Ectodermal cell (in vitro differentiated cells): ENCODE measurements at regions not wholly inside any gene's neighbourhood (a gene's known extent, or its start where the extent isn't known, plus 50 kb on each side); places are given as distances from the start of the nearest gene placed in this dataset.

Experiments
- H3K27ac ChIP-seq: 2 replicates; pipeline ENCODE4 v1.7.0; 2013; ENCODE audit warnings: mild to moderate bottlenecking, low read depth, low read length; ENCODE audit not compliant: insufficient read depth, poor library complexity, severe bottlenecking
- H3K27me3 ChIP-seq: 2 replicates; pipeline ENCODE4 v1.7.0; 2013; ENCODE audit warnings: mild to moderate bottlenecking, low read length; ENCODE audit not compliant: insufficient read depth, control insufficient read depth, poor library complexity, severe bottlenecking
- H3K36me3 ChIP-seq: one replicate; pipeline ENCODE4 v1.7.0; 2013; ENCODE audit warnings: low read length; ENCODE audit not compliant: control insufficient read depth, insufficient read depth
- H3K4me1 ChIP-seq: one replicate; pipeline ENCODE4 v1.7.0; 2013; ENCODE audit warnings: low read length; ENCODE audit not compliant: control insufficient read depth, insufficient read depth
- H3K4me3 ChIP-seq: 2 replicates; pipeline ENCODE4 v1.7.0; 2013; ENCODE audit warnings: low read depth, low read length, control low read depth; ENCODE audit not compliant: insufficient read depth
- H3K9me3 ChIP-seq: 2 replicates; pipeline ENCODE4 v1.7.0; 2013; ENCODE audit warnings: mild to moderate bottlenecking, low read length, moderate library complexity; ENCODE audit not compliant: control insufficient read depth
- WGBS, 2 experiments: methylation state at CpG; one replicate each; pipeline ENCODE4 v1.1.7; 2013; ENCODE audit warnings: missing lambda C conversion rate in 2 of 2; 5-methylcytosine and 5-hydroxymethylcytosine counted together

- peaks cover 4% of the 10 kb centered on the region for H3K4me1 ChIP-seq
- no peaks in the 10 kb centered on the region for H3K36me3 ChIP-seq
Observed at GRCh38 chr11:33479231-33479630, 221.4 kb downstream of the C11orf91 start.

GRCh38 chr11:33478111-33478573, 221.0 kb downstream of the HIPK3 start:
- H3K27me3 ChIP-seq: no peaks in the 10 kb centered on the region
- WGBS, 2 experiments: 66 to 67% methylated on average over 7 of the region's 7 CpGs
- no peak overlapping the region for H3K4me3 ChIP-seq
- H3K4me1 ChIP-seq: peaks cover 4% of the 10 kb centered on the region
- no peaks in the 10 kb centered on the region for H3K36me3 ChIP-seq
- no peak overlapping the region for H3K27ac ChIP-seq
- H3K9me3 ChIP-seq: no peaks in the 10 kb centered on the region

More at GRCh38 chr11:33479231-33479630, 221.4 kb downstream of the C11orf91 start:
- 87 to 95% methylated on average over 3 of the region's 3 CpGs for WGBS, 2 experiments
- Histone ChIP-seq H3K27ac (no peak overlapping the region), H3K4me3 (no peak overlapping the region), H3K27me3 (no peaks in the 10 kb centered on the region), H3K9me3 (no peaks in the 10 kb centered on the region)

GRCh38 chr11:33476945-33477606, 219.9 kb downstream of the HIPK3 start:
- H3K36me3 ChIP-seq: no peaks in the 10 kb centered on the region
- H3K27me3 ChIP-seq: no peaks in the 10 kb centered on the region
- no peak overlapping the region for H3K27ac ChIP-seq
- peaks cover 4% of the 10 kb centered on the region for H3K4me1 ChIP-seq
- WGBS, 2 experiments: 91 to 94% methylated on average over 6 of the region's 6 CpGs
- H3K9me3 ChIP-seq: no peaks in the 10 kb centered on the region
- H3K4me3 ChIP-seq: no peak overlapping the region

- no peaks in the 10 kb centered on the region for H3K36me3 ChIP-seq
- no peak overlapping the region for H3K4me3 ChIP-seq
- peaks cover 4% of the 10 kb centered on the region for H3K4me1 ChIP-seq
- no peaks in the 10 kb centered on the region for H3K27me3 ChIP-seq
- H3K27ac ChIP-seq: no peak overlapping the region
- H3K9me3 ChIP-seq: no peaks in the 10 kb centered on the region
- WGBS, 2 experiments: 91 to 92% methylated on average over 5 of the region's 5 CpGs
Observed at GRCh38 chr11:33475993-33476392, 218.8 kb downstream of the HIPK3 start.

GRCh38 chr11:33474866-33475265, 217.7 kb downstream of the HIPK3 start:
- H3K4me3 ChIP-seq: no peak overlapping the region
- 91 to 95% methylated on average over 4 of the region's 4 CpGs for WGBS, 2 experiments
- no peaks in the 10 kb centered on the region for H3K9me3 ChIP-seq
- H3K27me3 ChIP-seq: no peaks in the 10 kb centered on the region
- peaks cover 4% of the 10 kb centered on the region for H3K4me1 ChIP-seq
- no peaks in the 10 kb centered on the region for H3K36me3 ChIP-seq
- no peak overlapping the region for H3K27ac ChIP-seq

- 92 to 100% methylated on average over 1 of the region's 1 CpG for WGBS, 2 experiments
- Histone ChIP-seq H3K36me3 (no peaks in the 10 kb centered on the region), H3K4me1 (no peaks in the 10 kb centered on the region), H3K27me3 (no peaks in the 10 kb centered on the region), H3K27ac (no peak overlapping the region), H3K9me3 (no peaks in the 10 kb centered on the region), H3K4me3 (no peak overlapping the region)
Observed at GRCh38 chr11:33471541-33471940, 214.4 kb downstream of the HIPK3 start.

GRCh38 chr11:33467966-33468365, 210.8 kb downstream of the HIPK3 start:
- no peaks in the 10 kb centered on the region for H3K27me3 ChIP-seq
- WGBS, 2 experiments: 92 to 95% methylated on average over 4 of the region's 4 CpGs
- H3K4me3 ChIP-seq: no peak overlapping the region
- H3K4me1 ChIP-seq: no peaks in the 10 kb centered on the region
- H3K27ac ChIP-seq: no peak overlapping the region
- H3K36me3 ChIP-seq: no peaks in the 10 kb centered on the region
- no peaks in the 10 kb centered on the region for H3K9me3 ChIP-seq

- H3K4me1 ChIP-seq: no peaks in the 10 kb centered on the region
- 87 to 93% methylated on average over 3 of the region's 4 CpGs for WGBS, 2 experiments
Observed at GRCh38 chr11:33463059-33463458, 205.9 kb downstream of the HIPK3 start.

GRCh38 chr11:33461369-33462125, 204.4 kb downstream of the HIPK3 start:
- WGBS, 2 experiments: 90 to 93% methylated on average over 4 of the region's 4 CpGs
- Histone ChIP-seq H3K27ac (no peak overlapping the region), H3K36me3 (no peaks in the 10 kb centered on the region), H3K4me1 (no peaks in the 10 kb centered on the region), H3K4me3 (no peak overlapping the region), H3K27me3 (no peaks in the 10 kb centered on the region), H3K9me3 (no peaks in the 10 kb centered on the region)

More at GRCh38 chr11:33463059-33463458, 205.9 kb downstream of the HIPK3 start:
- no peak overlapping the region for H3K4me3 ChIP-seq
- H3K9me3 ChIP-seq: no peaks in the 10 kb centered on the region
- no peaks in the 10 kb centered on the region for H3K27me3 ChIP-seq
- no peak overlapping the region for H3K27ac ChIP-seq
- no peaks in the 10 kb centered on the region for H3K36me3 ChIP-seq

- Histone ChIP-seq H3K4me3 (no peak overlapping the region), H3K27ac (no peak overlapping the region), H3K4me1 (no peaks in the 10 kb centered on the region), H3K27me3 (no peaks in the 10 kb centered on the region), H3K36me3 (no peaks in the 10 kb centered on the region), H3K9me3 (no peaks in the 10 kb centered on the region)
- WGBS, 2 experiments: 92 to 96% methylated on average over 5 of the region's 5 CpGs
Observed at GRCh38 chr11:33457948-33458347, 200.8 kb downstream of the HIPK3 start.
